Stomach (tissue), 4 donors: ENCODE measurements at regions not wholly inside any gene's neighbourhood (a gene's known extent, or its start where the extent isn't known, plus 50 kb on each side); places are given as distances from the start of the nearest gene placed in this dataset.

Experiments
- EP300 ChIP-seq: sonication (generic); formaldehyde crosslinking; IDR thresholded peaks from one replicate; pipeline ENCODE4 v1.6.1; 2017; ENCODE audit warnings: antibody characterized with exemption
- POLR2A ChIP-seq, 4 donors: fragments of 450-650 bp; IDR thresholded peaks; one replicate each; pipeline ENCODE4 v1.6.1; 2016; ENCODE audit warnings: antibody characterized with exemption in 4 of 4, control low read depth in 2 of 4, mild to moderate bottlenecking in 1 of 4, moderate library complexity in 1 of 4
- POLR2AphosphoS5 ChIP-seq, 3 donors: sonication (generic); formaldehyde crosslinking; IDR thresholded peaks; one replicate each; pipeline ENCODE4 v1.6.1; 2016; ENCODE audit warnings: antibody characterized with exemption in 3 of 3
- TF ChIP-seq, protein P1 (sequence below), 7 experiments: fragments of 450-650 bp in 4 of 7; fragments of 200-600 bp in 3 of 7; sonication (generic) in 3 of 7; IDR thresholded peaks; one replicate each; pipeline ENCODE4 v1.5.1; 2016 to 2019; ENCODE audit warnings: antibody characterized with exemption in 7 of 7, control low read depth in 2 of 7, mild to moderate bottlenecking in 1 of 7

DNA sequence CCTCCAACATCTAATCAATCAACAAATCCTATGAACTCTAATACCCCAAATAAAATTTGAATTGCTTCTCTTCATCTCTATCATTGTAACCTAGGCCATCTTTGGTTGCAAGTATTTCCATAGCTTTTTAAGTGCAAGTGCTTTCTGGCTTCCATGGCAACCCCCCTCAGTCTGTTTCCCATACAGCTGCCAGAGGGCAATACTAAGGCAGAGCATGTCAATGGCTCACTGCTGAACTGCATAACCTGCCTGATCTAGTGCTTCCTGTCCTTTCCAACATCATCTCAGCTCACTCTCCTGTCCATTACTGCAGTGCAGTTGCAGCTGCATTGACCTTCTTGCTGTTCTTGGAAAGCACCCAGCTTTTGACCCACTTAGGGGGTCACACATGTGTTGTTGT lies 198.4 kb downstream of the WNT5A start:
- TF ChIP-seq POLR2A (IDR thresholded peaks at IDR 0.05): no peak
- TF ChIP-seq, protein P1, sequence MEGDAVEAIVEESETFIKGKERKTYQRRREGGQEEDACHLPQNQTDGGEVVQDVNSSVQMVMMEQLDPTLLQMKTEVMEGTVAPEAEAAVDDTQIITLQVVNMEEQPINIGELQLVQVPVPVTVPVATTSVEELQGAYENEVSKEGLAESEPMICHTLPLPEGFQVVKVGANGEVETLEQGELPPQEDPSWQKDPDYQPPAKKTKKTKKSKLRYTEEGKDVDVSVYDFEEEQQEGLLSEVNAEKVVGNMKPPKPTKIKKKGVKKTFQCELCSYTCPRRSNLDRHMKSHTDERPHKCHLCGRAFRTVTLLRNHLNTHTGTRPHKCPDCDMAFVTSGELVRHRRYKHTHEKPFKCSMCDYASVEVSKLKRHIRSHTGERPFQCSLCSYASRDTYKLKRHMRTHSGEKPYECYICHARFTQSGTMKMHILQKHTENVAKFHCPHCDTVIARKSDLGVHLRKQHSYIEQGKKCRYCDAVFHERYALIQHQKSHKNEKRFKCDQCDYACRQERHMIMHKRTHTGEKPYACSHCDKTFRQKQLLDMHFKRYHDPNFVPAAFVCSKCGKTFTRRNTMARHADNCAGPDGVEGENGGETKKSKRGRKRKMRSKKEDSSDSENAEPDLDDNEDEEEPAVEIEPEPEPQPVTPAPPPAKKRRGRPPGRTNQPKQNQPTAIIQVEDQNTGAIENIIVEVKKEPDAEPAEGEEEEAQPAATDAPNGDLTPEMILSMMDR (IDR thresholded peaks at IDR 0.05): no peak
- no peak for TF ChIP-seq EP300
- no peak for TF ChIP-seq POLR2AphosphoS5 (IDR thresholded peaks at IDR 0.05)
